Trophoblast cell (in vitro differentiated cells and primary cell): ENCODE measurements at regions not wholly inside any gene's neighbourhood (a gene's known extent, or its start where the extent isn't known, plus 50 kb on each side); places are given as distances from the start of the nearest gene placed in this dataset.

Experiments used
- DNase-seq, 2 donors: peaks; one replicate each; pipeline ENCODE4 v3.0.0-alpha.2; 2016
- H2AFZ ChIP-seq: 2 replicates; pipeline ENCODE4 v1.6.1; 2013; ENCODE audit warnings: low read length, moderate library complexity, mild to moderate bottlenecking; ENCODE audit not compliant: insufficient read depth, poor library complexity
- H2AK5ac ChIP-seq: 2 replicates; pipeline ENCODE4 v1.6.1; 2013; ENCODE audit warnings: mild to moderate bottlenecking, low read length
- H2BK120ac ChIP-seq: 2 replicates; pipeline ENCODE4 v1.6.1; 2013; ENCODE audit warnings: low read length, mild to moderate bottlenecking, moderate library complexity; ENCODE audit not compliant: insufficient read depth, poor library complexity
- H2BK12ac ChIP-seq: 2 replicates; pipeline ENCODE4 v1.6.1; 2013; ENCODE audit warnings: mild to moderate bottlenecking, low read length, moderate library complexity
- H2BK5ac ChIP-seq: 2 replicates; pipeline ENCODE4 v1.6.1; 2013; ENCODE audit warnings: low read length, low read depth, moderate library complexity, mild to moderate bottlenecking; ENCODE audit not compliant: poor library complexity
- H3K14ac ChIP-seq: 2 replicates; pipeline ENCODE4 v1.6.1; 2013; ENCODE audit warnings: mild to moderate bottlenecking, low read length
- H3K18ac ChIP-seq: 2 replicates; pipeline ENCODE4 v1.6.1; 2013; ENCODE audit warnings: mild to moderate bottlenecking, low read length
- H3K23ac ChIP-seq: 2 replicates; pipeline ENCODE4 v1.6.1; 2013; ENCODE audit warnings: low read length
- H3K27ac ChIP-seq: 2 replicates; pipeline ENCODE4 v1.5.1; 2013; ENCODE audit warnings: low read depth, mild to moderate bottlenecking, inconsistent platforms, low read length, moderate library complexity
- H3K27me3 ChIP-seq: 2 replicates; pipeline ENCODE4 v1.6.1; 2013; ENCODE audit warnings: inconsistent platforms, mild to moderate bottlenecking, low read length, moderate library complexity; ENCODE audit not compliant: insufficient read depth
- H3K36me3 ChIP-seq, 2 experiments: 1 replicate in 1 of 2; 2 replicates in 1 of 2; pipeline ENCODE4 v1.6.1; 2013; ENCODE audit warnings: low read length in 2 of 2, mild to moderate bottlenecking in 2 of 2, moderate library complexity in 1 of 2; ENCODE audit not compliant: insufficient read depth in 2 of 2, control insufficient read depth in 1 of 2
- H3K4ac ChIP-seq: 2 replicates; pipeline ENCODE4 v1.6.1; 2013; ENCODE audit warnings: low read depth, mild to moderate bottlenecking, low read length, moderate library complexity
- H3K4me1 ChIP-seq, 2 experiments: 1 replicate in 1 of 2; 2 replicates in 1 of 2; pipeline ENCODE4 v1.6.1; 2013; ENCODE audit warnings: low read length in 2 of 2, mild to moderate bottlenecking in 2 of 2, moderate library complexity in 1 of 2; ENCODE audit not compliant: insufficient read depth in 2 of 2, control insufficient read depth in 1 of 2
- H3K4me2 ChIP-seq: 2 replicates; pipeline ENCODE4 v1.6.1; 2013; ENCODE audit warnings: inconsistent platforms, mild to moderate bottlenecking, low read length, moderate library complexity
- H3K4me3 ChIP-seq: 2 replicates; pipeline ENCODE4 v1.5.1; 2013; ENCODE audit warnings: mild to moderate bottlenecking, low read depth, low read length, inconsistent platforms
- H3K79me1 ChIP-seq: one replicate; pipeline ENCODE4 v1.6.1; 2013; ENCODE audit warnings: low read length
- H3K79me2 ChIP-seq: 2 replicates; pipeline ENCODE4 v1.6.1; 2013; ENCODE audit warnings: low read length, mild to moderate bottlenecking; ENCODE audit not compliant: control insufficient read depth, insufficient read depth, poor library complexity
- H3K9ac ChIP-seq: 2 replicates; pipeline ENCODE4 v1.6.1; 2013; ENCODE audit warnings: mild to moderate bottlenecking, low read length
- H3K9me3 ChIP-seq: 2 replicates; pipeline ENCODE4 v1.6.1; 2013; ENCODE audit warnings: low read depth, mild to moderate bottlenecking, control low read depth, inconsistent platforms, low read length; ENCODE audit not compliant: insufficient read depth
- H4K12ac ChIP-seq: 2 replicates; pipeline ENCODE4 v1.6.1; 2013; ENCODE audit warnings: low read depth, mild to moderate bottlenecking, low read length, moderate library complexity
- H4K8ac ChIP-seq: 2 replicates; pipeline ENCODE4 v1.6.1; 2013; ENCODE audit warnings: low read depth, mild to moderate bottlenecking, low read length, moderate library complexity
- H4K91ac ChIP-seq: one replicate; pipeline ENCODE4 v1.6.1; 2013; ENCODE audit warnings: low read depth, mild to moderate bottlenecking, low read length, moderate library complexity
- WGBS: extraction: QIAGEN DNeasy Blood & Tissue Kit; methylation state at CpG from one replicate; pipeline ENCODE4 v1.1.7; 2013; ENCODE audit warnings: missing lambda C conversion rate; ENCODE audit not compliant: insufficient read length, insufficient coverage; ENCODE audit errors: extremely low coverage; 5-methylcytosine and 5-hydroxymethylcytosine counted together

- no peak overlapping the region for H4K91ac ChIP-seq
- WGBS, result 100% methylated on average over 3 of the region's 6 CpGs
Measured at GRCh38 chr9:2363138-2363745, 258.3 kb upstream of the VLDLR start.

GRCh38 chr9:2363781-2364180 lies 257.8 kb upstream of the VLDLR start:
- no peak overlapping the region for H2BK5ac ChIP-seq
- no CpG with 5 or more reads among the region's 1 CpG for whole genome bisulfite sequencing
- H2AK5ac ChIP-seq, result no peak overlapping the region
- no peak overlapping the region for H2BK12ac ChIP-seq
- DNase-seq, result no peak
- no peak overlapping the region for H3K23ac ChIP-seq
- no peak overlapping the region for H3K4me2 ChIP-seq
- no peak overlapping the region for H2BK120ac ChIP-seq
- H3K27me3 ChIP-seq, result no peaks in the 10 kb centered on the region
- no peak overlapping the region for H3K27ac ChIP-seq
- H3K9me3 ChIP-seq, result no peaks in the 10 kb centered on the region
- H3K36me3 ChIP-seq, result no peaks in the 10 kb centered on the region
- H3K9ac ChIP-seq, result no peak overlapping the region
- no peak overlapping the region for H3K4ac ChIP-seq
- no peak overlapping the region for H4K91ac ChIP-seq
- no peak overlapping the region for H2AFZ ChIP-seq
- no peak overlapping the region for H3K18ac ChIP-seq
- no peaks in the 10 kb centered on the region for H3K79me1 ChIP-seq
- H4K8ac ChIP-seq, result no peak overlapping the region
- no peak overlapping the region for H4K12ac ChIP-seq
- H3K4me1 ChIP-seq, result peaks cover 0 to 3% of the 10 kb centered on the region in 2 experiments
- no peak overlapping the region for H3K14ac ChIP-seq
- no peaks in the 10 kb centered on the region for H3K79me2 ChIP-seq
- H3K4me3 ChIP-seq, result no peak overlapping the region

More at GRCh38 chr9:2363138-2363745, 258.3 kb upstream of the VLDLR start:
- Histone ChIP-seq H2BK120ac (no peak overlapping the region), H3K4ac (no peak overlapping the region), H2BK12ac (no peak overlapping the region), H4K12ac (no peak overlapping the region), H3K9me3 (no peaks in the 10 kb centered on the region), H3K27ac (no peak overlapping the region), H3K27me3 (no peaks in the 10 kb centered on the region), H3K4me1 (peaks cover 0 to 3% of the 10 kb centered on the region in 2 experiments), H4K8ac (no peak overlapping the region), H3K23ac (no peak overlapping the region), H2AFZ (no peak overlapping the region), H3K9ac (no peak overlapping the region), H2AK5ac (no peak overlapping the region), H3K36me3 (no peaks in the 10 kb centered on the region), H2BK5ac (no peak overlapping the region), H3K79me1 (no peaks in the 10 kb centered on the region), H3K79me2 (no peaks in the 10 kb centered on the region), H3K14ac (no peak overlapping the region), H3K4me3 (no peak overlapping the region), H3K18ac (no peak overlapping the region), H3K4me2 (no peak overlapping the region)
- DNase-seq, result no peak

DNA sequence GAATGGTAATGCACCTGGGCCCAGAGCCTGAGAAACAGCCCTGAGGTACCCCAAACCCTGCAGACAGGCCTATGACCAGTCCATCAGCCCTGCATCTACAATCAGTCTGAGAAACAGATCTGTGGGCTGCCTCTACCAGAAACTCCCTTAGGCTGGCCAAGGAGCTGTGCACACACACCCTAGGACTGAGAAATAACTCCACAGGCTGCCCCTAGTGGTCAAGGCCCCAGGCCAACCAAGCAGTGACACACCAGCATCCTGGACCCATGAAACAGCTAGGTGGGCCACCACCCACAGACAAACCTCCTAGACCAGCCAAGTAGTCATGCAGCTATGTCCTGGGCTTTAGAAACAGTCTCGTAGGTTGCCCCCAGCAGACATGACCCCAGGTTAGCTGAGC lies 253.6 kb upstream of the VLDLR start:
- Histone ChIP-seq H3K9ac (no peak overlapping the region), H2BK5ac (no peak overlapping the region), H3K79me2 (no peaks in the 10 kb centered on the region), H2AK5ac (no peak overlapping the region), H3K4me2 (no peak overlapping the region), H3K4ac (no peak overlapping the region), H3K18ac (no peak overlapping the region), H3K27ac (no peak overlapping the region), H3K79me1 (no peaks in the 10 kb centered on the region), H4K12ac (no peak overlapping the region), H3K27me3 (no peaks in the 10 kb centered on the region), H2BK12ac (no peak overlapping the region), H3K36me3 (no peaks in the 10 kb centered on the region), H2AFZ (no peak overlapping the region), H3K4me3 (no peak overlapping the region), H4K8ac (no peak overlapping the region), H3K9me3 (no peaks in the 10 kb centered on the region), H2BK120ac (no peak overlapping the region), H3K14ac (no peak overlapping the region), H4K91ac (no peak overlapping the region), H3K23ac (no peak overlapping the region), H3K4me1 (no peaks in the 10 kb centered on the region)
- DNase-seq, result no peak
- WGBS, result no CpG with 5 or more reads among the region's 1 CpG

GRCh38 chr9:2373648-2374047 lies 247.9 kb upstream of the VLDLR start:
- Histone ChIP-seq H4K12ac (no peak overlapping the region), H3K23ac (no peak overlapping the region), H2BK120ac (no peak overlapping the region), H3K4ac (no peak overlapping the region), H3K14ac (no peak overlapping the region), H3K79me2 (no peaks in the 10 kb centered on the region), H3K4me1 (no peaks in the 10 kb centered on the region), H3K18ac (no peak overlapping the region), H2AK5ac (no peak overlapping the region), H2BK5ac (no peak overlapping the region), H3K9ac (no peak overlapping the region), H3K4me2 (no peak overlapping the region), H3K9me3 (peaks cover 2% of the 10 kb centered on the region), H3K4me3 (no peak overlapping the region), H4K91ac (no peak overlapping the region), H3K79me1 (no peaks in the 10 kb centered on the region), H2AFZ (no peak overlapping the region), H4K8ac (no peak overlapping the region), H2BK12ac (no peak overlapping the region), H3K27ac (no peak overlapping the region), H3K36me3 (no peaks in the 10 kb centered on the region), H3K27me3 (no peaks in the 10 kb centered on the region)
- DNase-seq, result no peak
- WGBS, result no CpG with 5 or more reads among the region's 2 CpGs
